ENCODE measurements at regions not wholly inside any gene's neighbourhood (a gene's known extent, or its start where the extent isn't known, plus 50 kb on each side); places are given as distances from the start of the nearest gene placed in this dataset.

- no peak overlapping the region for H3K4me3 ChIP-seq (ENCODE audit: low read depth, low read length)
- no peak for DNase-seq (ENCODE audit: low read depth)
- TF ChIP-seq CTCF (conservative IDR thresholded peaks at IDR 0.05; ENCODE audit: low read depth, low read length): no peak
Observed at GRCh38 chr3:102887431-102887830, 452.6 kb downstream of the ZPLD1 start.

- no peak for DNase-seq (ENCODE audit: low read depth)
- no peak for TF ChIP-seq CTCF (conservative IDR thresholded peaks at IDR 0.05; ENCODE audit: low read depth, low read length)
- H3K4me3 ChIP-seq (ENCODE audit: low read depth, low read length): no peak overlapping the region
Observed at GRCh38 chr3:102896851-102897621, 462.2 kb downstream of the ZPLD1 start.

- DNase-seq (ENCODE audit: low read depth): no peak
- no peak overlapping the region for H3K4me3 ChIP-seq (ENCODE audit: low read depth, low read length)
- no peak for TF ChIP-seq CTCF (conservative IDR thresholded peaks at IDR 0.05; ENCODE audit: low read depth, low read length)
Observed at GRCh38 chr3:102904629-102905028, 469.8 kb downstream of the ZPLD1 start.

GRCh38 chr3:102905811-102906210, 471.0 kb downstream of the ZPLD1 start:
- no peak for TF ChIP-seq CTCF (conservative IDR thresholded peaks at IDR 0.05; ENCODE audit: low read depth, low read length)
- H3K4me3 ChIP-seq (ENCODE audit: low read depth, low read length): no peak overlapping the region
- DNase-seq (ENCODE audit: low read depth): no peak

GRCh38 chr3:102906818-102907217, 472.0 kb downstream of the ZPLD1 start:
- no peak for TF ChIP-seq CTCF (conservative IDR thresholded peaks at IDR 0.05; ENCODE audit: low read depth, low read length)
- no peak overlapping the region for H3K4me3 ChIP-seq (ENCODE audit: low read depth, low read length)

GRCh38 chr3:102909904-102910303, 475.1 kb downstream of the ZPLD1 start:
- H3K4me3 ChIP-seq (ENCODE audit: low read depth, low read length): no peak overlapping the region
- no peak for DNase-seq (ENCODE audit: low read depth)
- no peak for TF ChIP-seq CTCF (conservative IDR thresholded peaks at IDR 0.05; ENCODE audit: low read depth, low read length)

More at GRCh38 chr3:102906818-102907217, 472.0 kb downstream of the ZPLD1 start:
- DNase-seq (ENCODE audit: low read depth): no peak

- no peak for DNase-seq (ENCODE audit: low read depth)
- TF ChIP-seq CTCF (conservative IDR thresholded peaks at IDR 0.05; ENCODE audit: low read depth, low read length): no peak
- no peak overlapping the region for H3K4me3 ChIP-seq (ENCODE audit: low read depth, low read length)
Observed at GRCh38 chr3:102916532-102916931, 481.7 kb downstream of the ZPLD1 start.
